ENCODE measurements at regions not wholly inside any gene's neighbourhood (a gene's known extent, or its start where the extent isn't known, plus 50 kb on each side); places are given as distances from the start of the nearest gene placed in this dataset.

GRCh38 chr21:26224366-26224765 is 53.8 kb upstream of the APP start:
- peak; percentile 52 for DNase-seq (ENCODE audit: low read depth)
